Tibial nerve (tissue), 3 donors: ENCODE measurements at regions not wholly inside any gene's neighbourhood (a gene's known extent, or its start where the extent isn't known, plus 50 kb on each side); places are given as distances from the start of the nearest gene placed in this dataset.

ENCODE experiments used
- EP300 ChIP-seq, 2 donors: sonication (generic); formaldehyde crosslinking; IDR thresholded peaks; one replicate each; pipeline ENCODE4 v1.6.1; 2017; ENCODE audit warnings: antibody characterized with exemption in 2 of 2, mild to moderate bottlenecking in 1 of 2
- POLR2A ChIP-seq, 2 donors: fragments of 450-650 bp; IDR thresholded peaks; one replicate each; pipeline ENCODE4 v1.6.1; 2017; ENCODE audit warnings: antibody characterized with exemption in 2 of 2, mild to moderate bottlenecking in 2 of 2, moderate library complexity in 2 of 2

DNA sequence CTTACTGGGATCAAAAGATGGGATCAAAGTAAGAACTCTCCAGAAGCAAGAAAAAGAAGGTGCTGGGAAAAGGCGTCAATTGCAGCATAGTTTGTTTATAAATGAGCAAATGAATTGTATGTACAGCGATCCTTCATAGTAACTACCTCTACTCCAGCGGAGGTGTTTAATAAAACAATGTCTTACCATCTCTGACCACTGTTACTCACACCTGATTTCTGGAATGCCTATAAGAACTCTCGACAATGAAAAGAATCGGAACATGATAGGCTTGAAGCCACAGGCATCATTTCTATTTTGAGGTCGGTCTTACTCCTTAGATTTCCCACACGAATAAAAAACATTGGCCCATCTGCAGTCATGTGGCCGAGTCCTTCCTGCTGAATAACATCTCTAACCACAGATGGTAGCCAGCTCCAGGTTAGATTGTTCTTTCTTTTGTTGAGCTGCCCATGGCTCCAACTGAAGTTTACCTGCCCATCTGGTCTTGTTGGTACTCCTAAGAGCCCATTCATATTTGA, 67.6 kb downstream of the CLDN34 start:
- TF ChIP-seq EP300 (IDR thresholded peaks at IDR 0.05) (no peak), POLR2A (IDR thresholded peaks at IDR 0.05) (no peak)
